Heart left ventricle (tissue), 16 donors: ENCODE measurements at regions not wholly inside any gene's neighbourhood (a gene's known extent, or its start where the extent isn't known, plus 50 kb on each side); places are given as distances from the start of the nearest gene placed in this dataset.

ENCODE experiments used
- ATAC-seq, 4 donors: fragments of 200-7000 bp; cut with Tn5 transposase; one replicate each; pipeline ENCODE4 v1.9.1; 2020 to 2022; ENCODE audit warnings: moderate library complexity in 4 of 4, mild to moderate bottlenecking in 3 of 4, moderate number of reproducible peaks in 1 of 4
- DNase-seq, 5 donors: peaks; one replicate each; pipeline ENCODE4 v3.0.0-alpha.2; 2020
- H3K27ac ChIP-seq, 12 donors: fragments of 200-600 bp; sonication (generic) in 4 of 12; one replicate each; pipeline versions ENCODE4 v1.5.0 to v1.8.0; 2016 to 2022; ENCODE audit warnings: mild to moderate bottlenecking in 2 of 12
- H3K27me3 ChIP-seq, 9 donors: fragments of 200-600 bp; sonication (generic) in 2 of 9; one replicate each; pipeline versions ENCODE4 v1.5.1 to v1.8.0; 2016 to 2022; ENCODE audit warnings: mild to moderate bottlenecking in 3 of 9
- H3K36me3 ChIP-seq, 9 donors: fragments of 200-600 bp; sonication (generic) in 2 of 9; one replicate each; pipeline versions ENCODE4 v1.5.0 to v1.8.0; 2018 to 2022; ENCODE audit warnings: mild to moderate bottlenecking in 2 of 9
- H3K4me1 ChIP-seq, 12 donors: fragments of 200-600 bp; sonication (generic) in 4 of 12; one replicate each; pipeline versions ENCODE4 v1.5.0 to v1.8.0; 2016 to 2022; ENCODE audit warnings: mild to moderate bottlenecking in 3 of 12
- H3K4me3 ChIP-seq, 12 donors: fragments of 200-600 bp; sonication (generic) in 4 of 12; one replicate each; pipeline versions ENCODE4 v1.5.0 to v1.8.0; 2017 to 2022; ENCODE audit warnings: mild to moderate bottlenecking in 9 of 12, moderate library complexity in 4 of 12
- H3K9me3 ChIP-seq, 12 donors: fragments of 200-600 bp; sonication (generic) in 4 of 12; one replicate each; pipeline versions ENCODE4 v1.5.0 to v1.8.0; 2016 to 2022; ENCODE audit warnings: mild to moderate bottlenecking in 1 of 12
- POLR2A ChIP-seq, 2 donors: fragments of 450-650 bp; IDR thresholded peaks; one replicate each; pipeline ENCODE4 v1.6.1; 2017; ENCODE audit warnings: antibody characterized with exemption in 2 of 2, mild to moderate bottlenecking in 2 of 2, moderate library complexity in 2 of 2
- WGBS, 4 donors: extraction: QIAGEN DNeasy Blood & Tissue Kit in 2 of 4; methylation state at CpG; one replicate each; pipeline versions ENCODE4 v1.1.5 to v1.1.7; 2013 to 2018; 5-methylcytosine and 5-hydroxymethylcytosine counted together
- intact Hi-C, 10 donors: fragments of 100-400 bp; cut with DNase I; formaldehyde crosslinking; loops; one replicate each; pipeline versions ENCODE4 v1.11.1 to v1.14.2; 2022
- TF ChIP-seq, protein P1 (sequence below), 12 donors: fragments of 200-600 bp; sonication (generic) in 4 of 12; IDR thresholded peaks; one replicate each; pipeline versions ENCODE4 v1.5.0 to v1.8.0; 2018 to 2022; ENCODE audit warnings: antibody characterized with exemption in 12 of 12, mild to moderate bottlenecking in 5 of 12
- donor health status: ischemic (EF 13 %, LVEDD 7.1; RV severe dilation, severe dysfunction).
- donor health status: healthy with polysubstance abuse.
- donor health status: DM: no; HTN: yes; CAD: no.
- donor health status: DM: no; HTN: no; CAD: no.
- donor health status: ischemic (EF 25% LVEDD 6.9; RV normal size, moderate dysfunction).
- donor health status: ischemic (EF 25% LVEDD 5.7; RV mildly dilated, moderate dysfunction).
- donor health status: healthy.
- donor health status: DM: yes; HTN: yes; CAD: no.
- donor health status: ischemic (EF 35%, LVEDD 5.7; RV mildly dilated, moderate dysfunction).
- donor health status: nonischemic (EF 11% LVEDD 7.7; RV severe dilation, severe dysfunction).
- donor health status: DM: yes; HTN: yes; CAD: no.
- donor health status: PGD.
- donor health status: ischemic (EF 29% LVEDD 5.4; RV normal size, mild dysfunction).
- donor health status: nonischemic (EF 23%, LVEDD 6.1; RV moderate dilation, normal function).

- 75 to 81% (median 78%) methylated on average over 4 of the region's 4 CpGs for WGBS, 4 donors
- no peak for ATAC-seq
Observed at GRCh38 chr3:32623532-32623931, 52.9 kb upstream of the DYNC1LI1 start.

GRCh38 chr3:32621466-32621865, 50.8 kb upstream of the DYNC1LI1 start:
- ATAC-seq (no peak), DNase-seq (no peak)
- no peaks in the 10 kb centered on the region for H3K4me1 ChIP-seq
- no peak overlapping the region for H3K4me3 ChIP-seq
- WGBS, 4 donors = 85 to 95% (median 90%) methylated on average over 10 of the region's 10 CpGs
- no peaks in the 10 kb centered on the region for H3K36me3 ChIP-seq
- TF ChIP-seq, protein P1, sequence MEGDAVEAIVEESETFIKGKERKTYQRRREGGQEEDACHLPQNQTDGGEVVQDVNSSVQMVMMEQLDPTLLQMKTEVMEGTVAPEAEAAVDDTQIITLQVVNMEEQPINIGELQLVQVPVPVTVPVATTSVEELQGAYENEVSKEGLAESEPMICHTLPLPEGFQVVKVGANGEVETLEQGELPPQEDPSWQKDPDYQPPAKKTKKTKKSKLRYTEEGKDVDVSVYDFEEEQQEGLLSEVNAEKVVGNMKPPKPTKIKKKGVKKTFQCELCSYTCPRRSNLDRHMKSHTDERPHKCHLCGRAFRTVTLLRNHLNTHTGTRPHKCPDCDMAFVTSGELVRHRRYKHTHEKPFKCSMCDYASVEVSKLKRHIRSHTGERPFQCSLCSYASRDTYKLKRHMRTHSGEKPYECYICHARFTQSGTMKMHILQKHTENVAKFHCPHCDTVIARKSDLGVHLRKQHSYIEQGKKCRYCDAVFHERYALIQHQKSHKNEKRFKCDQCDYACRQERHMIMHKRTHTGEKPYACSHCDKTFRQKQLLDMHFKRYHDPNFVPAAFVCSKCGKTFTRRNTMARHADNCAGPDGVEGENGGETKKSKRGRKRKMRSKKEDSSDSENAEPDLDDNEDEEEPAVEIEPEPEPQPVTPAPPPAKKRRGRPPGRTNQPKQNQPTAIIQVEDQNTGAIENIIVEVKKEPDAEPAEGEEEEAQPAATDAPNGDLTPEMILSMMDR (IDR thresholded peaks at IDR 0.05) = no peak
- no peak for TF ChIP-seq POLR2A (IDR thresholded peaks at IDR 0.05)
- intact Hi-C loops = no loop called here
- H3K27ac ChIP-seq = no peak overlapping the region
- H3K9me3 ChIP-seq = peaks cover 0 to 21% (median 0%) of the 10 kb centered on the region in 12 donors
- no peaks in the 10 kb centered on the region for H3K27me3 ChIP-seq

More at GRCh38 chr3:32623532-32623931, 52.9 kb upstream of the DYNC1LI1 start:
- DNase-seq = no peak
- Histone ChIP-seq H3K4me3 (no peak overlapping the region), H3K4me1 (no peaks in the 10 kb centered on the region), H3K36me3 (no peaks in the 10 kb centered on the region), H3K27ac (no peak overlapping the region), H3K9me3 (peaks cover 0 to 18% (median 0%) of the 10 kb centered on the region in 12 donors), H3K27me3 (no peaks in the 10 kb centered on the region)
- intact Hi-C loops = no loop called here
- no peak for TF ChIP-seq POLR2A (IDR thresholded peaks at IDR 0.05)
- TF ChIP-seq, protein P1 (IDR thresholded peaks at IDR 0.05) = no peak

DNA sequence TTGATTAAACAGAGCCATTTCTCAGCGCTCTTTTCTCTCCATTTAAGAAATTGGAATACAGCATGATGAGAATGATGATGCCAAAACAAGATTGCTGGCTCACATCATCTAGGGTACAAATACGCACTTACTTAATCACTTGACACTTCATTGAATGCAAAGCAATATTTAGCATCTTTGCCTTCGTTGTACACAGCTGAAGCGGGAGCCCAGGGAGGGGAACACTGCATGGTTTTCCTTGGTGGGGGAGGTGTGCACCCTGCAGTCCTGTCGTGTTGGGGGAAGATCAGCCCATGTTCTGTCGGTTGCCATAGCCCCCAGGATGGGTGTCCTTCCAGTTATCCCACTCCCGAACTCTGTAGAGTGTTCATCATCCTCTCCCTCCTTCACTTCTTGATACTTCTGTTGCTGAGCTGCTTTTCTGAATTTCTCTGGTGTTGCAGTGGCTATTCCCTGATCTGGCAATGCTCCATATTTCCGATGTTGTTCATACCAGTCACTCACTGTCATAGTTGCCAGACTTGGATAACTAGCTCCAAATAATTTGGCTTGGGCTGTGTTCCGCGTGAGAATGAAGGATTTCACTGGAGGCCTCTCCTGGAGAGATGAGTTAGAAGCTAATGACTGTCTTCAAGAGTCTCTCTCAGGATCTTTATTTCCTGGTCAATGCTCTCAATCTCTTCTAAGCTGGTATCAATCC, 50.1 kb upstream of the DYNC1LI1 start:
- no peaks in the 10 kb centered on the region for H3K4me1 ChIP-seq
- H3K27me3 ChIP-seq = no peaks in the 10 kb centered on the region
- H3K4me3 ChIP-seq = no peak overlapping the region
- ATAC-seq = no peak
- WGBS, 4 donors = 69 to 91% (median 77%) methylated on average over 10 of the region's 10 CpGs
- TF ChIP-seq POLR2A (IDR thresholded peaks at IDR 0.05) = no peak
- TF ChIP-seq, protein P1 (IDR thresholded peaks at IDR 0.05) = no peak
- DNase-seq = no peak
- intact Hi-C loops = no loop called here
- H3K27ac ChIP-seq = no peak overlapping the region
- H3K36me3 ChIP-seq = no peaks in the 10 kb centered on the region
- peaks cover 0 to 21% (median 0%) of the 10 kb centered on the region in 12 donors for H3K9me3 ChIP-seq
